HEK293T (cell line): ENCODE measurements at regions not wholly inside any gene's neighbourhood (a gene's known extent, or its start where the extent isn't known, plus 50 kb on each side); places are given as distances from the start of the nearest gene placed in this dataset.

Source experiments
- ARNT ChIP-seq: fragments of 450-650 bp; IDR thresholded peaks from 2 replicates; pipeline ENCODE4 v1.6.1; 2017; ENCODE audit warnings: mild to moderate bottlenecking
- BHLHE40 ChIP-seq: fragments of 450-650 bp; IDR thresholded peaks from 2 replicates; pipeline ENCODE4 v1.6.1; 2016; ENCODE audit warnings: mild to moderate bottlenecking, moderate library complexity, borderline replicate concordance
- FOXM1 ChIP-seq: fragments of 450-650 bp; IDR thresholded peaks from 2 replicates; pipeline ENCODE4 v1.6.1; 2017; ENCODE audit warnings: mild to moderate bottlenecking, borderline replicate concordance
- HDGF ChIP-seq: fragments of 450-650 bp; IDR thresholded peaks from 2 replicates; pipeline ENCODE4 v1.6.1; 2017; ENCODE audit warnings: antibody characterized with exemption, borderline replicate concordance
- LEF1 ChIP-seq: fragments of 450-650 bp; IDR thresholded peaks from 2 replicates; pipeline ENCODE4 v1.6.1; 2017; ENCODE audit warnings: mild to moderate bottlenecking, borderline replicate concordance
- PKNOX1 ChIP-seq: fragments of 450-650 bp; IDR thresholded peaks from 2 replicates; pipeline ENCODE4 v1.6.1; 2016
- SP1 ChIP-seq: fragments of 450-650 bp; IDR thresholded peaks from 2 replicates; pipeline ENCODE4 v1.6.1; 2017
- TARDBP ChIP-seq: fragments of 450-650 bp; IDR thresholded peaks from 2 replicates; pipeline ENCODE4 v1.6.1; 2016
- ZNF384 ChIP-seq: fragments of 450-650 bp; IDR thresholded peaks from 2 replicates; pipeline ENCODE4 v1.6.1; 2016

GRCh38 chr17:34755981-34756636 lies 176.7 kb downstream of the TMEM132E start:
- TF ChIP-seq SP1 (no peak), ZNF384 (no peak), ARNT (no peak), BHLHE40 (no peak), FOXM1 (no peak), PKNOX1 (no peak), LEF1 (no peak), TARDBP (no peak), HDGF (no peak)
